Panc1 (cell line): ENCODE measurements at regions not wholly inside any gene's neighbourhood (a gene's known extent, or its start where the extent isn't known, plus 50 kb on each side); places are given as distances from the start of the nearest gene placed in this dataset.

ENCODE experiments used
- ATAC-seq: fragments of 200-7000 bp; cut with Tn5 transposase; 2 replicates; pipeline ENCODE4 v1.9.1; 2020; ENCODE audit warnings: mild to moderate bottlenecking, moderate library complexity
- BruUV-seq: library from RNA; stranded (reverse); fragments of 400-500 nt; replicated peaks from 2 replicates; lab custom pipeline; 2021; lab: Mats Ljungman, UMichigan
- CTCF ChIA-PET: fragments of 300-600 bp; sonication (Branson Sonifier 250); formaldehyde crosslinking; loops from one replicate; lab custom pipeline; 2022; ENCODE audit warnings: antibody characterized with exemption; lab: Charles Lee
- POLR2A ChIA-PET: fragments of 300-600 bp; sonication (Branson Sonifier 250); formaldehyde crosslinking; loops from one replicate; lab custom pipeline; 2022; ENCODE audit warnings: antibody characterized with exemption; lab: Charles Lee
- DNase-seq: peaks from one replicate; pipeline ENCODE4 v3.0.0-alpha.2; 2010; ENCODE audit warnings: low read depth, low spot score
- H3K27ac ChIP-seq: 2 replicates; pipeline ENCODE4 v1.5.1; 2011; ENCODE audit warnings: mild to moderate bottlenecking, low read length, inconsistent platforms
- H3K27me3 ChIP-seq: fragments of 200-500 bp; sonication (Bioruptor generic); 2 replicates; pipeline ENCODE4 v1.6.0; 2014; ENCODE audit warnings: low read length, inconsistent platforms; ENCODE audit not compliant: control insufficient read depth, insufficient read depth
- H3K36me3 ChIP-seq: fragments of 200-500 bp; sonication (Bioruptor generic); 2 replicates; pipeline ENCODE4 v1.5.1; 2014; ENCODE audit warnings: inconsistent platforms, mild to moderate bottlenecking, low read length, moderate library complexity; ENCODE audit not compliant: control insufficient read depth, insufficient read depth
- H3K4me1 ChIP-seq: 2 replicates; pipeline ENCODE4 v1.5.1; 2011; ENCODE audit warnings: inconsistent platforms, mild to moderate bottlenecking, low read length, moderate library complexity; ENCODE audit not compliant: control insufficient read depth, insufficient read depth
- H3K4me3 ChIP-seq, 2 experiments: 2 replicates each; pipeline ENCODE4 v1.5.1; 2011 to 2012; ENCODE audit warnings: low read depth in 2 of 2, low read length in 2 of 2, mild to moderate bottlenecking in 2 of 2, inconsistent platforms in 1 of 2, moderate library complexity in 1 of 2
- H3K9me3 ChIP-seq: fragments of 200-500 bp; sonication (Bioruptor generic); 2 replicates; pipeline ENCODE4 v1.5.1; 2014; ENCODE audit warnings: low read depth, mild to moderate bottlenecking, inconsistent platforms, low read length, moderate library complexity; ENCODE audit not compliant: control insufficient read depth, insufficient read depth
- POLR2AphosphoS5 ChIP-seq: IDR thresholded peaks from 2 replicates; pipeline ENCODE4 v1.6.1; 2012; ENCODE audit warnings: mild to moderate bottlenecking, low read depth, low read length, moderate library complexity
- SIN3A ChIP-seq: IDR thresholded peaks from 2 replicates; pipeline ENCODE4 v1.6.1; 2012; ENCODE audit warnings: low read depth, mild to moderate bottlenecking, low read length, moderate library complexity, borderline replicate concordance; ENCODE audit not compliant: insufficient read depth
- TCF7L2 ChIP-seq: IDR thresholded peaks from 2 replicates; pipeline ENCODE4 v1.6.1; 2011; ENCODE audit warnings: mild to moderate bottlenecking, low read depth, low read length, inconsistent platforms
- in situ Hi-C: cut with HindIII; loops from 2 replicates; pipeline ENCODE4 v1.10.0; 2016; ENCODE audit warnings: low sequenced_read_pairs, low pct_unique_long_range_greater_than_20kb
- intact Hi-C: fragments of 100-400 bp; cut with micrococcal nuclease; formaldehyde crosslinking; loops from one replicate; pipeline ENCODE4 v1.10.0; 2022; ENCODE audit not compliant: unreplicated experiment
- TF ChIP-seq, protein P1 (sequence below), 2 experiments: IDR thresholded peaks; 2 replicates each; pipeline ENCODE4 v1.6.1; 2011 to 2012; ENCODE audit warnings: low read depth in 2 of 2, control low read depth in 1 of 2, low read length in 1 of 2, mild to moderate bottlenecking in 1 of 2, moderate library complexity in 1 of 2; ENCODE audit not compliant: insufficient read depth in 1 of 2
- TF ChIP-seq, protein P2 (sequence below): fragments of 450-650 bp; IDR thresholded peaks from 2 replicates; pipeline ENCODE4 v1.5.1; 2017; ENCODE audit warnings: mild to moderate bottlenecking

DNA sequence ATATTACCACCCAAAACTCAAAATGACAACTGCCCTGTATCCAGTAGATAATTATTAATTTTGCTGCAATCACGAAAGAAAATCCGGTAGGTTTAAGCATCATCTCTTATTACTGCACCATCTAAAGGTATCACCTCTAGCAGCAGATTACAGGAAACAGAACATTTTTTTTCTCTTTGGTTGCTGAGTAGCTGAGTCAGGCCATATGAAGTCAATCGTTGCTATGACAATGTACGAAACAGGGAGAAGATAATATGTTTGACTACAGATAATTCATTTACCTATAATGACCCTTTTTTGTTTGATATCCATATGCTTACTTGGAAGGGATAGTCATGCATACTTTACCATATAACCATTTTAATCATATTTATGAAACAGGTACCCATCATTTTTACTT is 831.6 kb upstream of the CHAC2 start:
- no peak for ATAC-seq
- H3K27ac ChIP-seq, result no peak overlapping the region; the same call in 1 of the 2 replicates
- TF ChIP-seq, protein P1, sequence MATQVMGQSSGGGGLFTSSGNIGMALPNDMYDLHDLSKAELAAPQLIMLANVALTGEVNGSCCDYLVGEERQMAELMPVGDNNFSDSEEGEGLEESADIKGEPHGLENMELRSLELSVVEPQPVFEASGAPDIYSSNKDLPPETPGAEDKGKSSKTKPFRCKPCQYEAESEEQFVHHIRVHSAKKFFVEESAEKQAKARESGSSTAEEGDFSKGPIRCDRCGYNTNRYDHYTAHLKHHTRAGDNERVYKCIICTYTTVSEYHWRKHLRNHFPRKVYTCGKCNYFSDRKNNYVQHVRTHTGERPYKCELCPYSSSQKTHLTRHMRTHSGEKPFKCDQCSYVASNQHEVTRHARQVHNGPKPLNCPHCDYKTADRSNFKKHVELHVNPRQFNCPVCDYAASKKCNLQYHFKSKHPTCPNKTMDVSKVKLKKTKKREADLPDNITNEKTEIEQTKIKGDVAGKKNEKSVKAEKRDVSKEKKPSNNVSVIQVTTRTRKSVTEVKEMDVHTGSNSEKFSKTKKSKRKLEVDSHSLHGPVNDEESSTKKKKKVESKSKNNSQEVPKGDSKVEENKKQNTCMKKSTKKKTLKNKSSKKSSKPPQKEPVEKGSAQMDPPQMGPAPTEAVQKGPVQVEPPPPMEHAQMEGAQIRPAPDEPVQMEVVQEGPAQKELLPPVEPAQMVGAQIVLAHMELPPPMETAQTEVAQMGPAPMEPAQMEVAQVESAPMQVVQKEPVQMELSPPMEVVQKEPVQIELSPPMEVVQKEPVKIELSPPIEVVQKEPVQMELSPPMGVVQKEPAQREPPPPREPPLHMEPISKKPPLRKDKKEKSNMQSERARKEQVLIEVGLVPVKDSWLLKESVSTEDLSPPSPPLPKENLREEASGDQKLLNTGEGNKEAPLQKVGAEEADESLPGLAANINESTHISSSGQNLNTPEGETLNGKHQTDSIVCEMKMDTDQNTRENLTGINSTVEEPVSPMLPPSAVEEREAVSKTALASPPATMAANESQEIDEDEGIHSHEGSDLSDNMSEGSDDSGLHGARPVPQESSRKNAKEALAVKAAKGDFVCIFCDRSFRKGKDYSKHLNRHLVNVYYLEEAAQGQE (IDR thresholded peaks at IDR 0.05; ENCODE audit: insufficient read depth in 1 of 2, low read depth in 2 of 2, low read length in 1 of 2), result no peak
- no peak for TF ChIP-seq POLR2AphosphoS5
- TF ChIP-seq, protein P2, sequence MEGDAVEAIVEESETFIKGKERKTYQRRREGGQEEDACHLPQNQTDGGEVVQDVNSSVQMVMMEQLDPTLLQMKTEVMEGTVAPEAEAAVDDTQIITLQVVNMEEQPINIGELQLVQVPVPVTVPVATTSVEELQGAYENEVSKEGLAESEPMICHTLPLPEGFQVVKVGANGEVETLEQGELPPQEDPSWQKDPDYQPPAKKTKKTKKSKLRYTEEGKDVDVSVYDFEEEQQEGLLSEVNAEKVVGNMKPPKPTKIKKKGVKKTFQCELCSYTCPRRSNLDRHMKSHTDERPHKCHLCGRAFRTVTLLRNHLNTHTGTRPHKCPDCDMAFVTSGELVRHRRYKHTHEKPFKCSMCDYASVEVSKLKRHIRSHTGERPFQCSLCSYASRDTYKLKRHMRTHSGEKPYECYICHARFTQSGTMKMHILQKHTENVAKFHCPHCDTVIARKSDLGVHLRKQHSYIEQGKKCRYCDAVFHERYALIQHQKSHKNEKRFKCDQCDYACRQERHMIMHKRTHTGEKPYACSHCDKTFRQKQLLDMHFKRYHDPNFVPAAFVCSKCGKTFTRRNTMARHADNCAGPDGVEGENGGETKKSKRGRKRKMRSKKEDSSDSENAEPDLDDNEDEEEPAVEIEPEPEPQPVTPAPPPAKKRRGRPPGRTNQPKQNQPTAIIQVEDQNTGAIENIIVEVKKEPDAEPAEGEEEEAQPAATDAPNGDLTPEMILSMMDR, result no peak
- TF ChIP-seq TCF7L2, result no peak
- no peak for TF ChIP-seq SIN3A

GRCh38 chr2:52934920-52935640 is 832.5 kb upstream of the CHAC2 start:
- Histone ChIP-seq H3K36me3 (no peaks in the 10 kb centered on the region), H3K4me1 (peaks cover 3% of the 10 kb centered on the region; the same call in 1 of the 2 replicates), H3K27ac (peak overlapping the region; percentile 69; the same call in 1 of the 2 replicates), H3K27me3 (no peaks in the 10 kb centered on the region), H3K4me3 (no peak overlapping the region), H3K9me3 (no peaks in the 10 kb centered on the region)
- intact Hi-C loops, result no loop called here
- no TSS peak for BruUV-seq
- CTCF ChIA-PET, result no interaction called here
- POLR2A ChIA-PET, result no interaction called here
- in situ Hi-C loops, result no loop called here
- ATAC-seq (no peak), DNase-seq (no peak)
- TF ChIP-seq POLR2AphosphoS5, result no peak
- no peak for TF ChIP-seq TCF7L2
- TF ChIP-seq, protein P2, result no peak
- no peak for TF ChIP-seq SIN3A
- TF ChIP-seq, protein P1 (IDR thresholded peaks at IDR 0.05; ENCODE audit: insufficient read depth in 1 of 2, low read depth in 2 of 2, low read length in 1 of 2), result no peak

More for the DNA sequence above, 831.6 kb upstream of the CHAC2 start:
- intact Hi-C loops (no loop called here), in situ Hi-C loops (no loop called here)
- BruUV-seq, result no TSS peak
- no peaks in the 10 kb centered on the region for H3K36me3 ChIP-seq
- peaks cover 3% of the 10 kb centered on the region; the same call in 1 of the 2 replicates for H3K4me1 ChIP-seq
- H3K9me3 ChIP-seq, result no peaks in the 10 kb centered on the region
- no peaks in the 10 kb centered on the region for H3K27me3 ChIP-seq
- ChIA-PET CTCF (no interaction called here), POLR2A (no interaction called here)
- peak; percentile 15 for DNase-seq
- H3K4me3 ChIP-seq, result no peak overlapping the region
